ENCODE measurements at regions not wholly inside any gene's neighbourhood (a gene's known extent, or its start where the extent isn't known, plus 50 kb on each side); places are given as distances from the start of the nearest gene placed in this dataset.
A peak's percentile ranks its signal among the peaks of the same experiment; 100 is the strongest.
"Not testable (repeated sequence)": the region's sequence is repeated elsewhere in the genome, so short reads cannot be mapped to it uniquely, and the experiment has no call there.

DNA sequence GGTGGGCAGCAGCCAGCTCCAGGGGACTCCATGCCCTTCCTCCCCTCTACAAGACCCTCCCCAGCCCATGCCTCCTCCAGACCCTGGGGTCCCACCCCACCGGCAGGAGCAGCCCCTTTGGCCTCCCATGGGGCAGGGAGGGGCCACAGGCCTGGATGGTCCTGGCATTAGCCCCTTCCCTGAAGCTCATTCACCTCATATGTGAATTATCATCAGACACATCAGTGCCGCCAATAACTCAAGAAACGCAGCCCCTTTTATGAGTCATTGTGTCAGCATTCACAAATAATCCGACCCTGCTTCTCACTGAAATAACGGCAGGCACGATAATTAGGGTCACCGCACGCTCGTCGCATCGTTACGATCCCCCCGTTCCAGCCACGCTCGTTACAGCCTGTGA is 124.2 kb downstream of the BRD1 start:
- Mint-ChIP-seq H3K27ac (no peak overlapping the region), H3K27me3 (peaks cover 32% of the 10 kb centered on the region), H3K4me3 (no peak overlapping the region), H3K9me3 (peaks cover under 1 to 8% of the 10 kb centered on the region in 2 donors), H3K4me1 (peaks cover 12% of the 10 kb centered on the region)
- ATAC-seq (no peak), DNase-seq (peak in 1 of 2 donors; percentile 6)

DNA sequence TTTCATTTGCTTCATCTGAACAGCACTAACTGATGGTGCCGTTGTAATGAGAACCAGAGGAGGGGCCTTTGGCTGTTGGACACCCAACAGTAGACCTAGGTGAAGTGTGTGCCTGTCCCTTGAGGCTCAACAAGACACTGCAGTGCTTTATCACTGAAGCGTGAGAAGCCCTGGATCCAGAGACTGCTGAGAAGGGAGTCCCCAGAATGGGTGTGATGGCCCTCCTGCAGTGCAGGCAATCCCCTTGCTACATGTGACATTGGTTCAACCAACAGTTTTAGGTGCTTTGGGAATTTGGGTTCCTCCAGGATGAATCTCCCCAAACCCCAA is 125.6 kb downstream of the BRD1 start:
- Mint-ChIP-seq H3K27ac (no peak overlapping the region), H3K4me3 (no peak overlapping the region), H3K9me3 (peaks cover 8 to 13% of the 10 kb centered on the region in 2 donors), H3K4me1 (peaks cover 12% of the 10 kb centered on the region), H3K27me3 (peaks cover 39% of the 10 kb centered on the region)
- DNase-seq (peak in 1 of 2 donors; percentile 3), ATAC-seq (no peak)

DNA sequence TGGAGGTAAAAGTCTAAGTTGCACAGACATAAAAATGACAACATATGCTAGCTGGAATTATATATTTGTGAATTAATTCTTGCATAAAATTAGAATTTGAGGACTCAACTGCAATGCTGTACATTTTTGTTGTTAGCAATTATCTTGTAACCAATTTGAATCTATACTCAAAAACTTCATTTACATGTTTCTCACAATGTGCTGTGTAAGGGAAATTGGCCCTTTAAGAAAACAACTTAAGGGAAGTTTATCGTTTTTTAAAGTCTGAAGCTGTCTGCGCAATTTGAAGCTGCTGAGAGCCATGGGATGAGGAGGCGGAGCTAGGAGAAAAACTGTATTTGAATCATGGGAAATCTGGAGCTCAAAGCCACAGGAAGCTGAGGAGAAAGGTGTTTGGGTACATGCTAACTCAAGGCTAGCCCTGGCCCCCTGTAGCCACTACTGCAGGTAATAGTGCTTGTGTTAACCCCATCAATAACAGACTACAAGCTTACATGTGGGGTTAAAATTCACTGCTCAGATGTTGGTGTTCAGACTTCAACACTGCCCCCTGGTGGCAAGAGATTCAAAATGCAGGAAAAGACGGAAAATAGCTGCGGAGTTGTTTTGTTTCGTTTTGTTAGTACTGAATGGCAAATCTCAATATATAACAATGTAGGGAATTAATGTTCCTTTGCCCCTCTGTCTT is 126.1 kb downstream of the BRD1 start:
- ATAC-seq (no peak), DNase-seq (peak in 1 of 2 donors; percentile 3)
- Mint-ChIP-seq H3K4me3 (no peak overlapping the region), H3K9me3 (peaks cover 8 to 17% of the 10 kb centered on the region in 2 donors), H3K27me3 (peaks cover 39% of the 10 kb centered on the region), H3K4me1 (peaks cover 12% of the 10 kb centered on the region), H3K27ac (no peak overlapping the region)

DNA sequence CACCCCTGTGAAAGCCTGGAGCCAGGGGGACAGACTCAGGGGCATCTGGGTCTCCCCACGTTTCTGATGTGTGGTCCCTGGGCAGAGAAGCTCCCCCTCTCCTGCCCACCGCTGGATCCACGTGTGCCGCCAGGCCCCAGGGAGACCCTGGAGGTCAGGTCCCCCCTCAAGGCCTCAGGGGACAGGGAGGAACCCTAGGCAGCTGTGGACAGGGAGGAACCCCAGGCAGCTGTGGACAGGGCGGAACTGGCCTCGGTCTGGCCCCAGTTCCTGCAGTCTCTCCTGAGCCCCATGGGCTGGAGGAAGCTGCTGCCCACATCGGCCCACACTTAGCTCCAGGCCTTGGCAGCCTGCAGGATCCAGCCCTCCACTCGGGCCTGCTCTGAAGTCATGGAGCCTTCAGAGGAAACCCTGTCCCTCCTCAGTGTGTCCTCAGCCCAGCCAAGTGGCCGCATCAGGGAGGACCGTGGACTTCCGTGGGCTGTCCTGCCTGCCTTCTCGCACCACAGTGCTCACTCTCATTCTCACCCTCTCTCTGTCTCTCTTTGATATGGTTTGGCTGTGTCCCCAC is 127.7 kb downstream of the BRD1 start:
- ATAC-seq: no peak
- Mint-ChIP-seq H3K27ac (no peak overlapping the region), H3K4me3 (no peak overlapping the region), H3K9me3 (peaks cover 8 to 25% of the 10 kb centered on the region in 2 donors), H3K27me3 (peaks cover 27% of the 10 kb centered on the region), H3K4me1 (peaks cover 2% of the 10 kb centered on the region)
- peak in 1 of 2 donors; percentile 4 for DNase-seq

DNA sequence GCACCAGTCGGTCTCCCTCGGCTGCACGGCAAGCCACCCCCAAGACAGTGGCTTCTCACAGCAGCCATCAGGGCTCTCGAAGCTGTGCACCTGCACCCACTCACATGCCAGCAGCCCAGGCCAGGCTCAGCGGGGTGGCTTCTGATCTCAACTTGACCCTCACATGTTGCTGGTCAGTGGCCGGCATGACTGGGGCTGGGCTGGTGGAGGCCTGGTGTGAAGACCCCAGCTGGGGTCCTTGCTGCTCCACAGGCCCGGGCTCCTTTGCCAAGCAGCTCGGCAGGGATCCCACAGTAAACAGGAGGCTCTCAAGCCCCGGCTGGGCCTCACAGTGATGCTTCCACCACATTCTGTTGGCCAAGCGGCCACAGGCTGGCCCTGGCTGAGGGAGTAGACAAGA is 128.2 kb downstream of the BRD1 start:
- Mint-ChIP-seq H3K9me3 (peaks cover 8 to 25% of the 10 kb centered on the region in 2 donors), H3K27ac (no peak overlapping the region), H3K27me3 (peaks cover 22% of the 10 kb centered on the region), H3K4me1 (no peaks in the 10 kb centered on the region), H3K4me3 (no peak overlapping the region)
- DNase-seq (peak in 1 of 2 donors; percentile 7), ATAC-seq (no peak)

DNA sequence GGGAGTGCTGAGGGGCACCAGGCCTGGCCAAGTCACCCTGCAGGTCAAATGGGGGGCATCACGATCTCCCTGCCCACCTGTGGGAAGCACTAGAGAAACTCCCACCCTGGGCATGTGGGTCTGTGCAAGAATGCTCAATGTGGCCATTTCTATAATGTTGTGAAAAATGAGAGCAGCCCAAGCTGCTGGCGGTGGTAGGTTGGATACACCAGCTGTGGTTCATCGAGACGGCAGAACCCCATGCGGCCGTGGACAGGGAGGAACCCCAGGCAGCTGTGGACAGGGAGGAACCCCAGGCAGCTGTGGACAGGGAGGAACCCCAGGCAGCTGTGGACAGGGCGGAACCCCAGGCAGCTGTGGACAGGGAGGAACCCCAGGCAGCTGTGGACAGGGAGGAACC is 129.1 kb downstream of the BRD1 start:
- not testable (repeated sequence) for ATAC-seq, H3K4me3 Mint-ChIP-seq
- peaks cover 6 to 25% of the 10 kb centered on the region in 2 donors for H3K9me3 Mint-ChIP-seq

DNA sequence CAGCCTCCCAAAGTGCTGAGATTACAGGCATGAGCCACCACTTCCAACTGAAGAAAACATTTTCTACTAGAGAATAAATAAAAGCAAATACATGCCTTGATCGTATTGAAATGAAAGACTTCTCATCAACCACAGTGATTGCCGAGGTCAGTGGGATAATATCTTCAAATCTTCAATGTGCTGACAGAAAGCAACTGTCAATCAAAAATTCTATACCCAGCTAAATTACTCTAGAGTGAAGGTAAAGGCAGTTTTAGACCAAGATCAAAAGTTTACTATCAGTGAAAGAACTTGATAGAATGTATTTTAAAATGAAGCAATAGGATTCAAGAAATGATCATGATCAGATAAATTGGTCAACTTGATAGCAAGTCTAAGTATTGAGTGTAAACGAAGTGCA is 130.6 kb downstream of the BRD1 start:
- no peak overlapping the region for H3K27ac Mint-ChIP-seq
- no peak overlapping the region for H3K4me3 Mint-ChIP-seq
- peaks cover 5 to 25% of the 10 kb centered on the region in 2 donors for H3K9me3 Mint-ChIP-seq
- peaks cover 9% of the 10 kb centered on the region for H3K27me3 Mint-ChIP-seq
- H3K4me1 Mint-ChIP-seq: no peaks in the 10 kb centered on the region
- ATAC-seq: no peak
- DNase-seq: no peak

More for the DNA sequence above, 129.1 kb downstream of the BRD1 start:
- H3K27me3 Mint-ChIP-seq: peaks cover 13% of the 10 kb centered on the region
- peak in 1 of 2 donors; percentile 1 for DNase-seq
- H3K4me1 Mint-ChIP-seq, H3K27ac Mint-ChIP-seq: not testable (repeated sequence)

DNA sequence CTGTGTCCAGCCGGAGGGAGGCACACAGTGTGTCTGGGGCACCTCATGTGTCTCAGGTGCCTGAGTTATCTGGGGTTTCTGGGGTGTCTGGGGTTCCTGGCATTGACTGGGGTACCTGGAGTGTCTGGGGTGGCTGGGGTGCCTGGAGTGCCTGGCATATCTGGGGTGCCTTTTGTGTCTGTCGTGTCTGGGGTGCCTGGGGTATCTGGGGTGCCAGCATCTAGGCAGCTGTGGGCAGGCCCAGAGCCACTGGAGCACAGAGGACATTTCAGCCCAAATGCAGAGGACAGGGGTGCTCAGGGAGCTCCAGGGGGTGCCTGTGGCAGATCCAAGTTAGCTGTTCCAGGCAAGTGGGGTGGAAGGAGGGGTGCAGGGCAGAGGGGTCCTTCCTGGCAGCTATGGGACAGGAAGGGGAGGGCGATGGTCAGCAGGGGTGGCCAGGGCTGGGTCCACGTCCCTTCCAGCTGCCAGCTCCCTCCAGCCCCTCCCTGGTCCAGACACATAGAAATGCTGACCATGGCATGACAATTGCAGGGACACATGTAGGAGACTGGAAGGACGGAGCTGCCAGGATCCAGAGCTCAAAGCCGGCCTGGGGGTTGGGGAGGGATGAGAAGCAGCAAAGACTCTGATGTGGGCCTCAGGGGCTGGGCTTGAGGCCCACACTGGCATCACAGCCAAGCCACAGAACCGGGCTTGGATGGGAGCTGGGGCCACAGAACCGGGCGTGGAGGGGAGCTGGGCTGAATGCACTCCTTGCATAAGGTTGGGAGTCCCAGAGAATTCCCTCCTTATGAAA is 133.0 kb downstream of the BRD1 start:
- H3K9me3 Mint-ChIP-seq: peaks cover 0 to 25% of the 10 kb centered on the region in 2 donors
- H3K4me1 Mint-ChIP-seq: no peaks in the 10 kb centered on the region
- H3K4me3 Mint-ChIP-seq: no peak overlapping the region
- H3K27me3 Mint-ChIP-seq: peaks cover 9% of the 10 kb centered on the region
- DNase-seq: no peak
- no peak for ATAC-seq
- H3K27ac Mint-ChIP-seq: peak overlapping the region in 1 of 2 donors; percentile 59

DNA sequence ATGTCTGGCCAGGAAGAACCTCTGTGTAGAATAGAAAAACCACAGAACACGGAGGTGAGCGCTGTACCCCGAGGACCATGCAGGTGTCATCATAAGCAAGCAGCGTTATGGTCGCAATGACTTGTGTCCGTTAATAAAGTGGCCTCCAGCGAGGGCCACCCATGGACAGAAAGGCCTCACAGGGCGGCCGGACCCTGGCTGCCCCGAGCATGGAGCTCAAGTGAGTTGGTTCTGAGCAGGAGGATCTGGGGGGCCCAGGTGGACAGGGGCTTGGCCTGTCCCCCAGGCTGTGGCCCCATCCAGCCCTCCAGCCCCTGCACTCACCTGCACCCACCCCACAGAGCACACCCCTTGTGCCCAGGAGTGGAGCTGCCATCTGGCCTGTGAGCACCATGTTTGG is 133.8 kb downstream of the BRD1 start:
- DNase-seq (no peak), ATAC-seq (no peak)
- H3K9me3 Mint-ChIP-seq: peaks cover 0 to 25% of the 10 kb centered on the region in 2 donors
- H3K4me1 Mint-ChIP-seq: no peaks in the 10 kb centered on the region
- H3K4me3 Mint-ChIP-seq: no peak overlapping the region
- H3K27ac Mint-ChIP-seq: no peak overlapping the region
- peaks cover 14% of the 10 kb centered on the region for H3K27me3 Mint-ChIP-seq

DNA sequence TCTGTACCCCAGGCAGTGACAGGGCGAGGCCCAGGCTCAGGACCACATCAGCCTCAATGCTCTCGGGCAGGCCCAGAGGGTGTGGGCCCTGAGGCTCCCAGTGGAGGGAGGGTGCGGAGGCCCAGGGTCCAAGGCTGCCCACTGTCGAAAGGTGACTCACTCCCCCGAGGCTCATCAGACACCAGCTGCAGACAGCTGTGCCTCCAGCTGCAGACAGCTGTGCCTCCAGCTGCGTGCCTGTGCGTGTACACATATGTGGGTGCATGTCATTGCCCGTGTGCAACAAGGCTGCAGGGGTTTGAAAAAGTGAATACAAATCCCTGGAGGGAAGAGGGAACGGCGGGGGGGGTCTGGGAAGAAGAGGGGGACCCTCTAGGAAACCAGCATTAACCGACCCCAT is 134.3 kb downstream of the BRD1 start:
- Mint-ChIP-seq H3K27ac (peak overlapping the region in 1 of 2 donors; percentile 82), H3K4me3 (no peak overlapping the region), H3K9me3 (peaks cover 0 to 25% of the 10 kb centered on the region in 2 donors), H3K27me3 (peaks cover 18% of the 10 kb centered on the region), H3K4me1 (no peaks in the 10 kb centered on the region)
- ATAC-seq (peak; percentile 18), DNase-seq (no peak)

DNA sequence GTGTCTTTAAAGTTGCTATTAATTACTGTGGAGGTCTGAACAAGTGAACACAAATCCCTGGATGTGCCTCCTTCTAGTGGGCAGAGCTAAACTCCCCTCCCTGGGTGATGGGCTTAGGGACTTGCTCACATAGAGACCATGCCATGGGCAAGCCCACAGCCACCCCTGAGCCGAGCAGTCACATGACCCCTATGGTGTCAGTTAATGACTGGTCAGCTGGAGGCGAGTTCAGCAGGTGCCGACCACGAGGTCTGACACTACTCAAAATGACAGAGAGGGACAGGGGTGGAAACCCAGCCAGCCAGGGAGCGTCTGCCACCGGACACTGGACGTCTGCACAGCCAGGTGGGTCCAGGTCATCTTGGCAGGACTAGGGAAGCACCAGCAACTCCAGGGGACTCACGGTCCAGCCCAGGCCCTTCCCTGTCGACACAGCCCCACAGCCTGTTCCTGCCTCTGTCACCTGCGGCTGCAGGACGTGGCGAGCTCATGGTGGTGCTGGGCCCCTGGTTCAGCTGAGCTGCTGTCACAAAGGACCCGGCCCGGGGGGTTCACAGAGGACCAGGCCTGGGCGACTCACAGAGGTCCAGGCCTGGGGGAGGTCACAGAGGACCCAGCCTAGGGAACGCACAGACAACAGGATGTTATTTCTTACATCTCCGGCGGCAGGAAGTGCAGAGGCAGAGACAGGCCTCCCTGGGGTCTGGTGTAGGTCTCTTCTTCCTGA is 135.0 kb downstream of the BRD1 start:
- ATAC-seq (peak; percentile 9), DNase-seq (peak in 1 of 2 donors; percentile 8)
- no peak overlapping the region for H3K27ac Mint-ChIP-seq
- peaks cover 11% of the 10 kb centered on the region for H3K27me3 Mint-ChIP-seq
- H3K9me3 Mint-ChIP-seq: peaks cover 0 to 18% of the 10 kb centered on the region in 2 donors
- H3K4me3 Mint-ChIP-seq: no peak overlapping the region
- no peaks in the 10 kb centered on the region for H3K4me1 Mint-ChIP-seq

DNA sequence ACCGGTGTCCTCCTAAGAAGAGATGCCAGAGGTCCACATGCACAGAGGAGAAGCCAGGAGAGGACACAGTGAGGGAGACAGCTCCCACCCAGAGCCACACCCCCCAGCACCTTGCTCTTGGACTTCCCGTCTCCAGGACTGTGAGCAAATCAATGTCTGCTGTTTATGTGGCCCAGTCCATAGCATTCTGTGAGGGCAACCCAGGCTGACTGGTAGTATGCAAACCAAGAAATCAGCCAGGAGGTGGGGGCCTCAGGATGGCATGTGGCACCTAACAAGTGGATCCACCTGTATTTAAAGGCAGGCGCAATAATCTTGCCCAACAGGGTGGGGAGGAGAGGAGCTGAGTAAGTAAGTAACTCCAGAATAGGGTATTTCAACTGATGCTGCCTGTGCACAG is 136.4 kb downstream of the BRD1 start:
- Mint-ChIP-seq H3K4me1 (no peaks in the 10 kb centered on the region), H3K9me3 (peaks cover 0 to 5% of the 10 kb centered on the region in 2 donors), H3K27me3 (peaks cover 10% of the 10 kb centered on the region), H3K27ac (no peak overlapping the region), H3K4me3 (no peak overlapping the region)
- DNase-seq: no peak
- ATAC-seq: no peak

DNA sequence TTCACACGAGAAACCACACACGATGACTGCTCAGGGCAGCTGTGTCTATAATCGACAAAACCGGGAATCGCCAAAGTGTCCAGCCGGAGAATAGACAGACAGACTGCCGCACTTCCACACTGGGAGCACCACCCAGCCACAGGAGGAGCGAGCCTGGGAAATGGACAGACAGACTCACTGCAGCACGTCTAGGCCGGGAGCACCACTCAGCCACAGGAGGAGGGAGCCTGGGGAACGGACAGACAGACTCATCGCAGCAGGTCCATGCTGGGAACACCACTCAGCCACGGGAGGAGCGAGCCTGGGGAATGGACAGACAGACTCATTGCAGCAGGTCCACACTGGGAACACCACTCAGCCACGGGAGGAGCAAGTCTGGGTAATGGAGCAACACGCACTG is 137.2 kb downstream of the BRD1 start:
- Mint-ChIP-seq H3K27me3 (peaks cover 10% of the 10 kb centered on the region), H3K4me1 (no peaks in the 10 kb centered on the region), H3K9me3 (no peaks in the 10 kb centered on the region), H3K27ac (peak overlapping the region in 1 of 2 donors; percentile 14), H3K4me3 (no peak overlapping the region)
- ATAC-seq (no peak), DNase-seq (no peak)

DNA sequence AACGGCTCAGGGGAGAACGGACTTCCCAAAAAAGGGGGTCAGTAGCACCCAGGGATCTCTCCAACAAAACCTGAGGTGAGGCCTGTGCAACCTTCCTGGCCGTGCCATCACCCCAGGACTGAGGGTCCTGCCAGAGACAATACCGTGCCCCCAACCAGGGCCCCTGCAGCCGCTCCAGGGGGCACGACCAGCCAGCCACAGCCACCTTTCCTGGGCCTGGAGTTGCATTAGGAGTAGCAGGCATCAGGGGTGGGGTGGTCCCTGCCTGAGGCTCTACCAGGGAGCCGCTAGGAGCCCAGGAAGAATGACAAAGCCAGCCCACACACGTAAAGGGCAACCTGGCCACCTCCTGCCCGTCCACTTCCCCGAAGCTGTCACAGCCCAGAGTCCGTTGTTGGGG is 137.8 kb downstream of the BRD1 start:
- Mint-ChIP-seq H3K4me1 (no peaks in the 10 kb centered on the region), H3K4me3 (no peak overlapping the region), H3K27ac (no peak overlapping the region), H3K27me3 (peaks cover 11% of the 10 kb centered on the region), H3K9me3 (no peaks in the 10 kb centered on the region)
- ATAC-seq (no peak), DNase-seq (no peak)

DNA sequence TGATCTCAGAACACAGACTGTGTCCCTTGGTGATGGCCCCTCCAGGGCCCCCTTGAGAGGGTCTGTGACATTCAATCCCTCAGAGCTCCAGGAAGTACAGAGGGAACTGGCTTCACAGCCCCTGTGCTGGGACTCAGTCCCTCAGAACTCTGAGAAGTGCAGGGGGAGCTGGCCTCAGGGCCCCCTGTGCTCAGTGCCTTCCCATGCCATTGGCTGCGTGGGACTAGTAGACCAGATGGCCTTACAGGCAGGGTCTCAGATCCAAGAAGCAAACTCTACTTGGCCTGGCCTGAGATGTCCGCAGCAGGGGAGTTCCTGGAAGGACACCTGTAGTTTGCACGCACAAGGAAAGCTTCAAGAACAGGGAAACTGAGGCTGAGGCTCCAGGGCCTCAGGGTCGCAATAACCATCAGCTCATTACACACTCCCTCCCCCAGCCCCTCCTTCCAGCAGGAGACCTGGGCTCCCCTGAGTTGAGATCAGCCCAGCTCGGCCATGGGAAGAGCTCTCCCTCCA is 138.4 kb downstream of the BRD1 start:
- Mint-ChIP-seq H3K9me3 (no peaks in the 10 kb centered on the region), H3K27me3 (peaks cover 16% of the 10 kb centered on the region), H3K4me3 (no peak overlapping the region), H3K27ac (no peak overlapping the region), H3K4me1 (no peaks in the 10 kb centered on the region)
- ATAC-seq: no peak
- DNase-seq: no peak

Measured in stimulated activated naive CD8-positive, alpha-beta T cell treated with anti-CD3 and anti-CD28 coated beads, Interleukin-15, amount 100 ng/mL, for 72 hours (primary cell).